HepG2 (cell line): ENCODE measurements at regions not wholly inside any gene's neighbourhood (a gene's known extent, or its start where the extent isn't known, plus 50 kb on each side); places are given as distances from the start of the nearest gene placed in this dataset.

Source experiments
- ATAC-seq: fragments of 200-7000 bp; cut with Tn5 transposase; 3 replicates; pipeline ENCODE4 v1.9.1; 2020; ENCODE audit warnings: mild to moderate bottlenecking, moderate library complexity
- BruUV-seq: library from RNA; stranded (reverse); fragments of 400-500 nt; replicated peaks from 2 replicates; lab custom pipeline; 2021; lab: Mats Ljungman, UMichigan
- CTCF ChIA-PET: fragments of 300-600 bp; formaldehyde crosslinking; extraction: SDS; loops from one replicate; lab custom pipeline; 2021; ENCODE audit warnings: low total read pairs, inconsistent platforms, low intra/inter-chr PET ratio; lab: Yijun Ruan, JAX
- POLR2A ChIA-PET: fragments of 350-600 bp; sonication (Branson Sonifier 250); formaldehyde crosslinking; loops from one replicate; lab custom pipeline; 2020; ENCODE audit warnings: antibody characterized with exemption, inconsistent platforms; lab: Yijun Ruan, JAX
- DNase-seq: peaks from one replicate; pipeline ENCODE4 v3.0.0-alpha.2; 2015; ENCODE audit warnings: low spot score
- FAIRE-seq: peaks from 3 replicates; lab custom pipeline; 2011; peaks lifted over from hg19 to GRCh38; lab: Jason Lieb, UNC
- H2AFZ ChIP-seq: one replicate; pipeline ENCODE4 v1.6.1; 2011; ENCODE audit warnings: low read length, inconsistent platforms
- H3K27ac ChIP-seq: fragments of 300-600 bp; 3 replicates; pipeline ENCODE4 v1.8.0; 2011; ENCODE audit warnings: mixed run types, mild to moderate bottlenecking, mixed read lengths, low read length, inconsistent platforms; ENCODE audit not compliant: insufficient read depth; ENCODE audit errors: extremely low read length
- H3K27me3 ChIP-seq, 2 experiments: fragments of 200-600 bp in 1 of 2; 2 replicates in 1 of 2; 3 replicates in 1 of 2; pipeline versions ENCODE4 v1.6.0 to v1.8.0; 2011; ENCODE audit warnings: low read length in 2 of 2, mild to moderate bottlenecking in 2 of 2, moderate library complexity in 2 of 2, inconsistent platforms in 1 of 2; ENCODE audit not compliant: insufficient read depth in 2 of 2, control insufficient read depth in 1 of 2
- H3K36me3 ChIP-seq, 2 experiments: fragments of 200-600 bp in 1 of 2; replicated peaks in 1 of 2; 2 replicates in 1 of 2; 3 replicates in 1 of 2; pipeline versions ENCODE4 v1.5.1 to v1.8.0; 2011; ENCODE audit warnings: low read length in 2 of 2, inconsistent platforms in 1 of 2; ENCODE audit not compliant: insufficient read depth in 2 of 2, control insufficient read depth in 1 of 2
- H3K4me1 ChIP-seq: 2 replicates; pipeline ENCODE4 v1.5.1; 2012; ENCODE audit warnings: low read length, inconsistent platforms; ENCODE audit not compliant: insufficient read depth
- H3K4me2 ChIP-seq: 2 replicates; pipeline ENCODE4 v1.6.0; 2011; ENCODE audit warnings: low read depth, low read length, inconsistent platforms
- H3K4me3 ChIP-seq, 3 experiments: fragments of 200-600 bp in 1 of 3; sonication (generic), shearing (Covaris generic) in 1 of 3; replicated peaks in 1 of 3; 2 replicates each; pipeline ENCODE4 v1.5.1; 2011 to 2016; ENCODE audit warnings: low read length in 3 of 3, inconsistent platforms in 2 of 3, low read depth in 2 of 3, mild to moderate bottlenecking in 2 of 3, control low read depth in 1 of 3, mixed read lengths in 1 of 3; ENCODE audit not compliant: insufficient read depth in 1 of 3
- H3K79me2 ChIP-seq: one replicate; pipeline ENCODE4 v1.6.1; 2011; ENCODE audit warnings: low read length, inconsistent platforms; ENCODE audit not compliant: insufficient read depth
- H3K9ac ChIP-seq: 2 replicates; pipeline ENCODE4 v1.6.0; 2011; ENCODE audit warnings: mild to moderate bottlenecking, low read depth, low read length, inconsistent platforms; ENCODE audit not compliant: insufficient read depth
- H3K9me3 ChIP-seq: 2 replicates; pipeline ENCODE4 v1.5.1; 2012; ENCODE audit warnings: mild to moderate bottlenecking, low read length
- H4K20me1 ChIP-seq: 2 replicates; pipeline ENCODE4 v1.6.0; 2011; ENCODE audit warnings: inconsistent platforms, mild to moderate bottlenecking, low read length, moderate library complexity; ENCODE audit not compliant: insufficient read depth
- ATRX ChIP-seq: sonication (generic); formaldehyde crosslinking; IDR thresholded peaks from 2 replicates; pipeline ENCODE4 v1.4.0; 2020; ENCODE audit warnings: missing genetic modification reagents, borderline replicate concordance
- CEBPB ChIP-seq: IDR thresholded peaks from 2 replicates; pipeline ENCODE4 v1.6.1; 2011; ENCODE audit warnings: low read depth, low read length, improper control_type of control experiment, borderline replicate concordance
- CEBPG ChIP-seq: IDR thresholded peaks from 2 replicates; pipeline ENCODE4 v1.6.1; 2016
- HDAC1 ChIP-seq: sonication (generic); formaldehyde crosslinking; IDR thresholded peaks from 2 replicates; pipeline ENCODE4 v1.5.1; 2020; ENCODE audit warnings: mild to moderate bottlenecking, missing genetic modification reagents
- MATR3 ChIP-seq: sonication (generic); formaldehyde crosslinking; IDR thresholded peaks from 2 replicates; pipeline ENCODE4 v1.4.0; 2020; ENCODE audit warnings: missing genetic modification reagents
- NFE2 ChIP-seq: sonication (generic); formaldehyde crosslinking; IDR thresholded peaks from 2 replicates; pipeline ENCODE4 v1.4.0; 2020; ENCODE audit warnings: missing genetic modification reagents
- PAWR ChIP-seq: sonication (generic); formaldehyde crosslinking; IDR thresholded peaks from 2 replicates; pipeline ENCODE4 v1.4.0; 2020; ENCODE audit warnings: missing genetic modification reagents, mild to moderate bottlenecking, borderline replicate concordance
- TBL1XR1 ChIP-seq: fragments of 150-350 bp; IDR thresholded peaks from 2 replicates; pipeline ENCODE4 v1.6.1; 2014; ENCODE audit warnings: borderline replicate concordance, low read length; ENCODE audit not compliant: partially characterized antibody
- ZNF414 ChIP-seq: sonication (generic); formaldehyde crosslinking; IDR thresholded peaks from 2 replicates; pipeline ENCODE4 v1.5.0; 2020; ENCODE audit warnings: missing genetic modification reagents
- ZNF652 ChIP-seq: IDR thresholded peaks from 2 replicates; pipeline ENCODE4 v1.6.1; 2016; ENCODE audit warnings: low read depth, borderline replicate concordance
- ZNF773 ChIP-seq: sonication (generic); formaldehyde crosslinking; IDR thresholded peaks from 2 replicates; pipeline ENCODE4 v1.4.0; 2020; ENCODE audit warnings: missing genetic modification reagents, borderline replicate concordance
- WGBS: methylation state at CpG from one replicate; pipeline ENCODE4 v1.1.6; 2017; ENCODE audit warnings: low lambda C conversion rate; 5-methylcytosine and 5-hydroxymethylcytosine counted together
- in situ Hi-C: cut with HindIII; loops from 2 replicates; pipeline ENCODE4 v1.10.0; 2017; ENCODE audit warnings: low pct_unique_long_range_greater_than_20kb; ENCODE audit not compliant: extremely low pct_ligation_motif_present
- intact Hi-C: fragments of 100-400 bp; cut with micrococcal nuclease; formaldehyde crosslinking; loops from one replicate; pipeline ENCODE4 v1.10.0; 2022; ENCODE audit not compliant: unreplicated experiment
- TF ChIP-seq, protein P1 (sequence below): sonication (generic); formaldehyde crosslinking; IDR thresholded peaks from 2 replicates; pipeline ENCODE4 v1.4.0; 2020; ENCODE audit warnings: mild to moderate bottlenecking, missing genetic modification reagents

- CTCF ChIA-PET = no interaction called here
- TF ChIP-seq, protein P1, sequence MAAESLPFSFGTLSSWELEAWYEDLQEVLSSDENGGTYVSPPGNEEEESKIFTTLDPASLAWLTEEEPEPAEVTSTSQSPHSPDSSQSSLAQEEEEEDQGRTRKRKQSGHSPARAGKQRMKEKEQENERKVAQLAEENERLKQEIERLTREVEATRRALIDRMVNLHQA (CRISPR knock-in tag) = no peak
- no peak for TF ChIP-seq CEBPG (CRISPR knock-in tag)
- no peak for TF ChIP-seq MATR3 (CRISPR knock-in tag)
- TF ChIP-seq PAWR (CRISPR knock-in tag) = no peak
- TF ChIP-seq HDAC1 = no peak
- no peak for TF ChIP-seq NFE2 (CRISPR knock-in tag)
- TF ChIP-seq ZNF652 (CRISPR knock-in tag) = no peak
- no peak for TF ChIP-seq TBL1XR1
- TF ChIP-seq ZNF414 (CRISPR knock-in tag) = no peak
- TF ChIP-seq ZNF773 (CRISPR knock-in tag) = no peak
- TF ChIP-seq CEBPB = no peak
- no peak for TF ChIP-seq ATRX
- TF ChIP-seq, all 625 proteins: peak for 0
- POLR2A ChIA-PET = no interaction called here
- no peak overlapping the region for H3K4me2 ChIP-seq
- no peaks in the 10 kb centered on the region for H3K9me3 ChIP-seq
- no TSS peak for BruUV-seq
- H3K4me3 ChIP-seq = no peak overlapping the region
- in situ Hi-C loops = no loop called here
- no peaks in the 10 kb centered on the region for H3K4me1 ChIP-seq
- 38% methylated on average over 1 of the region's 1 CpG for WGBS
- no peaks in the 10 kb centered on the region for H3K27me3 ChIP-seq
- no peak overlapping the region for H3K9ac ChIP-seq
- no peaks in the 10 kb centered on the region for H4K20me1 ChIP-seq
- DNase-seq (no peak), FAIRE-seq (no peak), ATAC-seq (no peak)
- H3K36me3 ChIP-seq = no peaks in the 10 kb centered on the region
- intact Hi-C loops = no loop called here
- H2AFZ ChIP-seq = no peak overlapping the region
- H3K27ac ChIP-seq = no peak overlapping the region
- no peaks in the 10 kb centered on the region for H3K79me2 ChIP-seq
Observed at GRCh38 chr7:132044247-132044646, 487.8 kb upstream of the PODXL start.
